ENCODE measurements at regions not wholly inside any gene's neighbourhood (a gene's known extent, or its start where the extent isn't known, plus 50 kb on each side); places are given as distances from the start of the nearest gene placed in this dataset.

GRCh38 chr2:129388870-129389269 lies 590.6 kb upstream of the RAB6C start:
- ChIA-PET CTCF (ENCODE audit: low intra/inter-chr PET ratio) (no interaction called here), POLR2A (no interaction called here)
- no peak overlapping the region for H2AFZ ChIP-seq (ENCODE audit: low read depth, low read length)
- no peaks in the 10 kb centered on the region for H3K36me3 ChIP-seq (ENCODE audit: control insufficient read depth, insufficient read depth, low read length)
- H3K9me1 ChIP-seq (ENCODE audit: control insufficient read depth, insufficient read depth, low read length), result no peaks in the 10 kb centered on the region
- in situ Hi-C loops (cut with MboI), result no loop called here
- BruUV-seq (replicated peaks), result no TSS peak
- H3K79me2 ChIP-seq (ENCODE audit: control insufficient read depth, insufficient read depth, low read length), result no peaks in the 10 kb centered on the region
- no peaks in the 10 kb centered on the region for H3K4me1 ChIP-seq (replicated peaks in 1 of 2; ENCODE audit: control insufficient read depth in 2 of 2, insufficient read depth in 2 of 2, low read length in 2 of 2)
- no peaks in the 10 kb centered on the region for H4K20me1 ChIP-seq (replicated peaks; ENCODE audit: control insufficient read depth, insufficient read depth, low read length)
- no peak overlapping the region for H3K9ac ChIP-seq (ENCODE audit: insufficient read depth in 1 of 2, low read depth in 2 of 2, low read length in 2 of 2)
- 0% methylated on average over 2 of the region's 2 CpGs for WGBS (ENCODE audit: insufficient coverage, low coverage, missing lambda C conversion rate)
- no peak overlapping the region for H3K4me2 ChIP-seq (ENCODE audit: insufficient read depth, low read length)
- no peak overlapping the region for H3K27ac ChIP-seq (ENCODE audit: extremely low read depth, low read depth, low read length)
- H3K4me3 ChIP-seq, result no peak overlapping the region
- intact Hi-C loops (cut with micrococcal nuclease), result no loop called here
- TF ChIP-seq MAX (CRISPR knock-in tag; IDR thresholded peaks at IDR 0.05) (no peak), MAZ (CRISPR knock-in tag; conservative IDR thresholded peaks at IDR 0.05 in 1 of 2, IDR thresholded peaks at IDR 0.05 in 1 of 2) (no peak), BHLHE40 (IDR thresholded peaks at IDR 0.05; ENCODE audit: low read length) (no peak), ZNF395 (CRISPR knock-in tag; IDR thresholded peaks at IDR 0.05) (no peak)
- no peaks in the 10 kb centered on the region for H3K9me3 ChIP-seq (replicated peaks; ENCODE audit: control insufficient read depth, insufficient read depth, low read depth, low read length)
- ATAC-seq (no peak), FAIRE-seq (no peak), DNase-seq (ENCODE audit: extremely low read depth in 1 of 4, low spot score in 3 of 4) (no peak)
- H3K27me3 ChIP-seq (ENCODE audit: control insufficient read depth in 2 of 2, insufficient read depth in 2 of 2, low read length in 2 of 2), result no peaks in the 10 kb centered on the region

- no peak overlapping the region for H2AFZ ChIP-seq (ENCODE audit: low read depth, low read length)
- no peaks in the 10 kb centered on the region for H4K20me1 ChIP-seq (replicated peaks; ENCODE audit: control insufficient read depth, insufficient read depth, low read length)
- no peaks in the 10 kb centered on the region for H3K79me2 ChIP-seq (ENCODE audit: control insufficient read depth, insufficient read depth, low read length)
- FAIRE-seq (no peak), DNase-seq (ENCODE audit: extremely low read depth in 1 of 4, low spot score in 3 of 4) (no peak), ATAC-seq (no peak)
- in situ Hi-C loops (cut with MboI) (no loop called here), intact Hi-C loops (cut with micrococcal nuclease) (loop anchor here (10.0 kb wide), 2 partner anchors 199 to 659 kb away; no protein-coding TSS in a partner anchor)
- no peaks in the 10 kb centered on the region for H3K9me1 ChIP-seq (ENCODE audit: control insufficient read depth, insufficient read depth, low read length)
- TF ChIP-seq PCBP1 (IDR thresholded peaks at IDR 0.05; ENCODE audit: low read depth, low read length, poor library complexity, severe bottlenecking) (no peak), ZNF24 (IDR thresholded peaks at IDR 0.05) (no peak), ZNF384 (IDR thresholded peaks at IDR 0.05; ENCODE audit: low read depth, low read length) (no peak), THRAP3 (IDR thresholded peaks at IDR 0.05; ENCODE audit: borderline replicate concordance) (no peak), NONO (IDR thresholded peaks at IDR 0.05; ENCODE audit: low read depth in 2 of 2, low read length in 1 of 2) (no peak), ARID2 (IDR thresholded peaks at IDR 0.05) (no peak)
- TF ChIP-seq, protein P1, sequence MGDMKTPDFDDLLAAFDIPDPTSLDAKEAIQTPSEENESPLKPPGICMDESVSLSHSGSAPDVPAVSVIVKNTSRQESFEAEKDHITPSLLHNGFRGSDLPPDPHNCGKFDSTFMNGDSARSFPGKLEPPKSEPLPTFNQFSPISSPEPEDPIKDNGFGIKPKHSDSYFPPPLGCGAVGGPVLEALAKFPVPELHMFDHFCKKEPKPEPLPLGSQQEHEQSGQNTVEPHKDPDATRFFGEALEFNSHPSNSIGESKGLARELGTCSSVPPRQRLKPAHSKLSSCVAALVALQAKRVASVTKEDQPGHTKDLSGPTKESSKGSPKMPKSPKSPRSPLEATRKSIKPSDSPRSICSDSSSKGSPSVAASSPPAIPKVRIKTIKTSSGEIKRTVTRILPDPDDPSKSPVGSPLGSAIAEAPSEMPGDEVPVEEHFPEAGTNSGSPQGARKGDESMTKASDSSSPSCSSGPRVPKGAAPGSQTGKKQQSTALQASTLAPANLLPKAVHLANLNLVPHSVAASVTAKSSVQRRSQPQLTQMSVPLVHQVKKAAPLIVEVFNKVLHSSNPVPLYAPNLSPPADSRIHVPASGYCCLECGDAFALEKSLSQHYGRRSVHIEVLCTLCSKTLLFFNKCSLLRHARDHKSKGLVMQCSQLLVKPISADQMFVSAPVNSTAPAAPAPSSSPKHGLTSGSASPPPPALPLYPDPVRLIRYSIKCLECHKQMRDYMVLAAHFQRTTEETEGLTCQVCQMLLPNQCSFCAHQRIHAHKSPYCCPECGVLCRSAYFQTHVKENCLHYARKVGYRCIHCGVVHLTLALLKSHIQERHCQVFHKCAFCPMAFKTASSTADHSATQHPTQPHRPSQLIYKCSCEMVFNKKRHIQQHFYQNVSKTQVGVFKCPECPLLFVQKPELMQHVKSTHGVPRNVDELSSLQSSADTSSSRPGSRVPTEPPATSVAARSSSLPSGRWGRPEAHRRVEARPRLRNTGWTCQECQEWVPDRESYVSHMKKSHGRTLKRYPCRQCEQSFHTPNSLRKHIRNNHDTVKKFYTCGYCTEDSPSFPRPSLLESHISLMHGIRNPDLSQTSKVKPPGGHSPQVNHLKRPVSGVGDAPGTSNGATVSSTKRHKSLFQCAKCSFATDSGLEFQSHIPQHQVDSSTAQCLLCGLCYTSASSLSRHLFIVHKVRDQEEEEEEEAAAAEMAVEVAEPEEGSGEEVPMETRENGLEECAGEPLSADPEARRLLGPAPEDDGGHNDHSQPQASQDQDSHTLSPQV (IDR thresholded peaks at IDR 0.05), result no peak
- WGBS (ENCODE audit: insufficient coverage, low coverage, missing lambda C conversion rate), result 6% methylated on average over 2 of the region's 2 CpGs
- CTCF ChIA-PET (ENCODE audit: low intra/inter-chr PET ratio), result no interaction called here
- BruUV-seq (replicated peaks), result no TSS peak
- no peak overlapping the region for H3K9ac ChIP-seq (ENCODE audit: insufficient read depth in 1 of 2, low read depth in 2 of 2, low read length in 2 of 2)
- H3K4me2 ChIP-seq (ENCODE audit: insufficient read depth, low read length), result no peak overlapping the region
- H3K9me3 ChIP-seq (replicated peaks; ENCODE audit: control insufficient read depth, insufficient read depth, low read depth, low read length), result no peaks in the 10 kb centered on the region
- H3K27ac ChIP-seq (ENCODE audit: extremely low read depth, low read depth, low read length), result no peak overlapping the region
- no peaks in the 10 kb centered on the region for H3K36me3 ChIP-seq (ENCODE audit: control insufficient read depth, insufficient read depth, low read length)
- H3K4me1 ChIP-seq (replicated peaks in 1 of 2; ENCODE audit: control insufficient read depth in 2 of 2, insufficient read depth in 2 of 2, low read length in 2 of 2), result no peaks in the 10 kb centered on the region
- POLR2A ChIA-PET, result no interaction called here
- H3K27me3 ChIP-seq (ENCODE audit: control insufficient read depth in 2 of 2, insufficient read depth in 2 of 2, low read length in 2 of 2), result no peaks in the 10 kb centered on the region
- no peak overlapping the region for H3K4me3 ChIP-seq
These were observed 585.6 kb upstream of the RAB6C start for GRCh38 chr2:129393816-129394215.
